Neural cell (in vitro differentiated cells): ENCODE measurements at regions not wholly inside any gene's neighbourhood (a gene's known extent, or its start where the extent isn't known, plus 50 kb on each side); places are given as distances from the start of the nearest gene placed in this dataset.

ENCODE experiments used
- H2AFZ ChIP-seq: fragments of 200-600, 300-800 bp; sonication (generic), shearing (Covaris generic); 2 replicates; pipeline ENCODE4 v1.6.0; 2014; ENCODE audit warnings: low read depth, mild to moderate bottlenecking, antibody characterized with exemption, low read length, moderate library complexity
- H3F3A ChIP-seq: fragments of 200-600 bp; shearing (Covaris generic); 2 replicates; pipeline ENCODE4 v1.6.1; 2016; ENCODE audit warnings: mild to moderate bottlenecking, moderate library complexity, mixed read lengths, antibody characterized with exemption, low read length; ENCODE audit not compliant: insufficient read depth, poor library complexity, severe bottlenecking
- H3K27ac ChIP-seq: fragments of 200-600, 300-800 bp; sonication (generic), shearing (Covaris generic); 2 replicates; pipeline ENCODE4 v1.5.1; 2014; ENCODE audit warnings: mild to moderate bottlenecking, low read length, moderate library complexity
- H3K27me3 ChIP-seq: fragments of 300-800, 200-600 bp; sonication (generic), shearing (Covaris generic); 2 replicates; pipeline ENCODE4 v1.6.0; 2014; ENCODE audit warnings: mild to moderate bottlenecking, low read depth, low read length, moderate library complexity; ENCODE audit not compliant: insufficient read depth
- H3K36me3 ChIP-seq: fragments of 300-800, 200-600 bp; sonication (generic), shearing (Covaris generic); 2 replicates; pipeline ENCODE4 v1.5.1; 2014; ENCODE audit warnings: mild to moderate bottlenecking, antibody characterized with exemption, low read length, moderate library complexity; ENCODE audit not compliant: insufficient read depth
- H3K4me2 ChIP-seq: fragments of 300-800, 200-600 bp; sonication (generic), shearing (Covaris generic); 2 replicates; pipeline ENCODE4 v1.6.0; 2014; ENCODE audit warnings: mild to moderate bottlenecking, low read length
- H3K4me3 ChIP-seq: fragments of 300-800, 200-600 bp; sonication (generic), shearing (Covaris generic); 2 replicates; pipeline ENCODE4 v1.5.1; 2014; ENCODE audit warnings: mild to moderate bottlenecking, low read length, moderate library complexity
- H3K79me2 ChIP-seq: fragments of 200-600 bp; shearing (Covaris generic); replicated peaks from 2 replicates; pipeline ENCODE4 v1.6.0; 2014; ENCODE audit warnings: mild to moderate bottlenecking, low read length, moderate library complexity; ENCODE audit not compliant: insufficient read depth
- H3K9ac ChIP-seq: fragments of 300-800, 200-600 bp; sonication (generic), shearing (Covaris generic); 2 replicates; pipeline ENCODE4 v1.6.1; 2016; ENCODE audit warnings: mild to moderate bottlenecking, low read length, mixed read lengths
- H3K9me2 ChIP-seq: fragments of 200-600 bp; shearing (Covaris generic); 2 replicates; pipeline ENCODE4 v1.6.1; 2016; ENCODE audit warnings: mild to moderate bottlenecking, low read length, mixed read lengths; ENCODE audit not compliant: insufficient read depth
- H3K9me3 ChIP-seq: fragments of 200-600, 300-800 bp; sonication (generic), shearing (Covaris generic); 2 replicates; pipeline ENCODE4 v1.6.1; 2016; ENCODE audit warnings: mild to moderate bottlenecking, mixed run types, low read length, moderate library complexity, mixed read lengths
- H4K20me1 ChIP-seq: fragments of 200-600 bp; shearing (Covaris generic); 2 replicates; pipeline ENCODE4 v1.6.1; 2016; ENCODE audit warnings: mild to moderate bottlenecking, mixed run types; ENCODE audit not compliant: insufficient read depth
- EP300 ChIP-seq: fragments of 450-650 bp; conservative IDR thresholded peaks from 2 replicates; pipeline ENCODE4 v1.6.1; 2014; ENCODE audit warnings: antibody characterized with exemption, mild to moderate bottlenecking, moderate library complexity; ENCODE audit not compliant: poor library complexity, severe bottlenecking
- EZH2 ChIP-seq: fragments of 200-600, 300-800 bp; shearing (Covaris generic), sonication (generic); IDR thresholded peaks from 2 replicates; pipeline ENCODE4 v1.6.1; 2014; ENCODE audit warnings: antibody characterized with exemption, low read length, borderline replicate concordance, mild to moderate bottlenecking; ENCODE audit not compliant: insufficient read depth, poor library complexity, severe bottlenecking
- MXI1 ChIP-seq: fragments of 450-650 bp; conservative IDR thresholded peaks from 2 replicates; pipeline ENCODE4 v1.6.1; 2014; ENCODE audit warnings: antibody characterized with exemption, mild to moderate bottlenecking; ENCODE audit not compliant: poor library complexity, severe bottlenecking
- POLR2AphosphoS5 ChIP-seq: IDR thresholded peaks from 2 replicates; pipeline ENCODE4 v1.6.1; 2012
- RAD21 ChIP-seq: fragments of 450-650 bp; conservative IDR thresholded peaks from 2 replicates; pipeline ENCODE4 v1.6.1; 2014; ENCODE audit warnings: antibody characterized with exemption, mild to moderate bottlenecking, moderate library complexity
- SMC3 ChIP-seq: fragments of 450-650 bp; conservative IDR thresholded peaks from 2 replicates; pipeline ENCODE4 v1.6.1; 2014; ENCODE audit warnings: antibody characterized with exemption, mild to moderate bottlenecking, moderate library complexity; ENCODE audit not compliant: poor library complexity
- TAF1 ChIP-seq: IDR thresholded peaks from 2 replicates; pipeline ENCODE4 v1.6.1; 2012; ENCODE audit warnings: low read depth
- TF ChIP-seq, protein P1 (sequence below): fragments of 450-650 bp; IDR thresholded peaks from 2 replicates; pipeline ENCODE4 v1.5.1; 2014; ENCODE audit warnings: antibody characterized with exemption, mild to moderate bottlenecking, moderate library complexity; ENCODE audit not compliant: poor library complexity, severe bottlenecking
- TF ChIP-seq, protein P2 (sequence below): IDR thresholded peaks from 2 replicates; pipeline ENCODE4 v1.6.1; 2012; ENCODE audit warnings: borderline replicate concordance

DNA sequence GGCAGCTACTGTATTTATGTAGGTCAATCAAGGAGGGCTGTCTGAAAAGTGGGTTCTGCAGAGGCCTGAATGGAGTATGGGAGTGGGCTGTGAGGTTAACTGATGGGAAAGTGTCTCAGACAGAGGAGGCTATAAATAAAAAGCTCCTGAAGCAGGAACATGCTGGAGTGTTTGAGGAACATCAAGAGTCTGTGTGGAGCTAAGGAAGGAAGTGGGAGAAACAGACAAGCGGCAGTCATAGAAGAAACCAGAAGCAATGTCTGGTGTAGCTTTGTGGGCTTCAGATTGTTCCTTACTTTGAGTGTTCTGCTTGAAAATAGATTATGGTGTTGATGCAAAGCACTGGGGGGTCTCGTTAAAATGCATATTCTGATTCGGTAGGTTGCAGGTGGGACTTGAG is 101.5 kb upstream of the OGFRL1 start:
- Histone ChIP-seq H3K9me3 (no peaks in the 10 kb centered on the region), H2AFZ (no peak overlapping the region), H3K4me3 (no peak overlapping the region), H3F3A (no peaks in the 10 kb centered on the region), H3K4me2 (no peak overlapping the region), H4K20me1 (no peaks in the 10 kb centered on the region), H3K9me2 (no peaks in the 10 kb centered on the region), H3K27ac (no peak overlapping the region), H3K79me2 (no peaks in the 10 kb centered on the region), H3K27me3 (no peaks in the 10 kb centered on the region), H3K36me3 (no peaks in the 10 kb centered on the region), H3K9ac (no peak overlapping the region)
- TF ChIP-seq TAF1 (no peak), RAD21 (no peak), EZH2 (no peak), EP300 (no peak), MXI1 (no peak), SMC3 (no peak), POLR2AphosphoS5 (no peak)
- TF ChIP-seq, protein P1, sequence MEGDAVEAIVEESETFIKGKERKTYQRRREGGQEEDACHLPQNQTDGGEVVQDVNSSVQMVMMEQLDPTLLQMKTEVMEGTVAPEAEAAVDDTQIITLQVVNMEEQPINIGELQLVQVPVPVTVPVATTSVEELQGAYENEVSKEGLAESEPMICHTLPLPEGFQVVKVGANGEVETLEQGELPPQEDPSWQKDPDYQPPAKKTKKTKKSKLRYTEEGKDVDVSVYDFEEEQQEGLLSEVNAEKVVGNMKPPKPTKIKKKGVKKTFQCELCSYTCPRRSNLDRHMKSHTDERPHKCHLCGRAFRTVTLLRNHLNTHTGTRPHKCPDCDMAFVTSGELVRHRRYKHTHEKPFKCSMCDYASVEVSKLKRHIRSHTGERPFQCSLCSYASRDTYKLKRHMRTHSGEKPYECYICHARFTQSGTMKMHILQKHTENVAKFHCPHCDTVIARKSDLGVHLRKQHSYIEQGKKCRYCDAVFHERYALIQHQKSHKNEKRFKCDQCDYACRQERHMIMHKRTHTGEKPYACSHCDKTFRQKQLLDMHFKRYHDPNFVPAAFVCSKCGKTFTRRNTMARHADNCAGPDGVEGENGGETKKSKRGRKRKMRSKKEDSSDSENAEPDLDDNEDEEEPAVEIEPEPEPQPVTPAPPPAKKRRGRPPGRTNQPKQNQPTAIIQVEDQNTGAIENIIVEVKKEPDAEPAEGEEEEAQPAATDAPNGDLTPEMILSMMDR = no peak
- TF ChIP-seq, protein P2, sequence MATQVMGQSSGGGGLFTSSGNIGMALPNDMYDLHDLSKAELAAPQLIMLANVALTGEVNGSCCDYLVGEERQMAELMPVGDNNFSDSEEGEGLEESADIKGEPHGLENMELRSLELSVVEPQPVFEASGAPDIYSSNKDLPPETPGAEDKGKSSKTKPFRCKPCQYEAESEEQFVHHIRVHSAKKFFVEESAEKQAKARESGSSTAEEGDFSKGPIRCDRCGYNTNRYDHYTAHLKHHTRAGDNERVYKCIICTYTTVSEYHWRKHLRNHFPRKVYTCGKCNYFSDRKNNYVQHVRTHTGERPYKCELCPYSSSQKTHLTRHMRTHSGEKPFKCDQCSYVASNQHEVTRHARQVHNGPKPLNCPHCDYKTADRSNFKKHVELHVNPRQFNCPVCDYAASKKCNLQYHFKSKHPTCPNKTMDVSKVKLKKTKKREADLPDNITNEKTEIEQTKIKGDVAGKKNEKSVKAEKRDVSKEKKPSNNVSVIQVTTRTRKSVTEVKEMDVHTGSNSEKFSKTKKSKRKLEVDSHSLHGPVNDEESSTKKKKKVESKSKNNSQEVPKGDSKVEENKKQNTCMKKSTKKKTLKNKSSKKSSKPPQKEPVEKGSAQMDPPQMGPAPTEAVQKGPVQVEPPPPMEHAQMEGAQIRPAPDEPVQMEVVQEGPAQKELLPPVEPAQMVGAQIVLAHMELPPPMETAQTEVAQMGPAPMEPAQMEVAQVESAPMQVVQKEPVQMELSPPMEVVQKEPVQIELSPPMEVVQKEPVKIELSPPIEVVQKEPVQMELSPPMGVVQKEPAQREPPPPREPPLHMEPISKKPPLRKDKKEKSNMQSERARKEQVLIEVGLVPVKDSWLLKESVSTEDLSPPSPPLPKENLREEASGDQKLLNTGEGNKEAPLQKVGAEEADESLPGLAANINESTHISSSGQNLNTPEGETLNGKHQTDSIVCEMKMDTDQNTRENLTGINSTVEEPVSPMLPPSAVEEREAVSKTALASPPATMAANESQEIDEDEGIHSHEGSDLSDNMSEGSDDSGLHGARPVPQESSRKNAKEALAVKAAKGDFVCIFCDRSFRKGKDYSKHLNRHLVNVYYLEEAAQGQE = no peak

GRCh38 chr6:71190809-71191208 is 97.8 kb upstream of the OGFRL1 start:
- Histone ChIP-seq H2AFZ (no peak overlapping the region), H3K27me3 (no peaks in the 10 kb centered on the region), H3K9ac (no peak overlapping the region), H3F3A (no peaks in the 10 kb centered on the region), H3K4me2 (no peak overlapping the region), H3K9me3 (no peaks in the 10 kb centered on the region), H4K20me1 (no peaks in the 10 kb centered on the region), H3K9me2 (no peaks in the 10 kb centered on the region), H3K4me3 (no peak overlapping the region), H3K79me2 (no peaks in the 10 kb centered on the region), H3K36me3 (no peaks in the 10 kb centered on the region), H3K27ac (no peak overlapping the region)
- TF ChIP-seq, protein P2 = no peak
- TF ChIP-seq EP300 (no peak), TAF1 (no peak), MXI1 (no peak), POLR2AphosphoS5 (no peak), EZH2 (no peak), SMC3 (peak; percentile 61), RAD21 (peak; percentile 63)
- TF ChIP-seq, protein P1 = peak; percentile 61
